PC-9 (cell line): ENCODE measurements at regions not wholly inside any gene's neighbourhood (a gene's known extent, or its start where the extent isn't known, plus 50 kb on each side); places are given as distances from the start of the nearest gene placed in this dataset.

Source experiments
- BruUV-seq: library from RNA; stranded (reverse); fragments of 400-500 nt; replicated peaks from 2 replicates; lab custom pipeline; 2021; lab: Mats Ljungman, UMichigan
- CTCF ChIA-PET: fragments of 300-600 bp; sonication (Branson Sonifier 250); formaldehyde crosslinking; loops from one replicate; lab custom pipeline; 2022; ENCODE audit warnings: antibody characterized with exemption; lab: Charles Lee
- POLR2A ChIA-PET: fragments of 300-600 bp; sonication (Branson Sonifier 250); formaldehyde crosslinking; loops from one replicate; lab custom pipeline; 2022; ENCODE audit warnings: antibody characterized with exemption; ENCODE audit not compliant: unreplicated experiment; lab: Charles Lee
- DNase-seq, 2 experiments: peaks; one replicate each; pipeline versions ENCODE4 v3.0.0 to v3.0.0-alpha.2; 2015 to 2022; ENCODE audit warnings: mixed read lengths in 1 of 2
- H2AFZ ChIP-seq: fragments of 200-600 bp; sonication (generic); 2 replicates; pipeline ENCODE4 v1.8.1; 2017; ENCODE audit warnings: antibody characterized with exemption
- H3F3A ChIP-seq: fragments of 200-600 bp; sonication (generic); 2 replicates; pipeline ENCODE4 v1.8.1; 2017; ENCODE audit warnings: antibody characterized with exemption, mild to moderate bottlenecking, low read depth; ENCODE audit not compliant: insufficient read depth
- H3K27ac ChIP-seq: fragments of 200-600 bp; sonication (generic); 2 replicates; pipeline ENCODE4 v1.6.1; 2016; ENCODE audit warnings: mixed run types
- H3K27me3 ChIP-seq: fragments of 200-600 bp; sonication (generic); 2 replicates; pipeline ENCODE4 v1.6.1; 2016; ENCODE audit warnings: low read depth, mixed run types; ENCODE audit not compliant: insufficient read depth
- H3K36me3 ChIP-seq: fragments of 200-600 bp; sonication (generic); 2 replicates; pipeline ENCODE4 v1.6.1; 2016; ENCODE audit warnings: low read depth, mixed run types
- H3K4me1 ChIP-seq: fragments of 200-600 bp; sonication (generic); replicated peaks from 2 replicates; pipeline ENCODE4 v1.6.1; 2016; ENCODE audit warnings: mixed run types; ENCODE audit not compliant: insufficient read depth
- H3K4me2 ChIP-seq: fragments of 200-600 bp; sonication (generic); 2 replicates; pipeline ENCODE4 v1.6.1; 2017; ENCODE audit warnings: mixed run types
- H3K4me3 ChIP-seq: fragments of 200-600 bp; sonication (generic); 2 replicates; pipeline ENCODE4 v1.6.1; 2016; ENCODE audit warnings: mixed run types
- H3K79me2 ChIP-seq: fragments of 200-600 bp; sonication (generic); 2 replicates; pipeline ENCODE4 v1.6.1; 2017; ENCODE audit warnings: low read depth, mixed run types
- H3K9me2 ChIP-seq: fragments of 200-600 bp; sonication (generic); 2 replicates; pipeline ENCODE4 v1.8.1; 2017; ENCODE audit warnings: mild to moderate bottlenecking; ENCODE audit not compliant: insufficient read depth
- H3K9me3 ChIP-seq: fragments of 200-600 bp; sonication (generic); 2 replicates; pipeline ENCODE4 v1.8.1; 2016; ENCODE audit warnings: low read depth; ENCODE audit not compliant: insufficient read depth
- H4K20me1 ChIP-seq: fragments of 200-600 bp; sonication (generic); 2 replicates; pipeline ENCODE4 v1.8.1; 2017; ENCODE audit not compliant: insufficient read depth
- CTCF ChIP-seq: fragments of 200-600 bp; sonication (generic); conservative IDR thresholded peaks from 2 replicates; pipeline ENCODE4 v1.6.1; 2017; ENCODE audit warnings: mixed run types, antibody characterized with exemption, mild to moderate bottlenecking, moderate library complexity
- EZH2 ChIP-seq: fragments of 200-600 bp; sonication (generic); IDR thresholded peaks from 2 replicates; pipeline ENCODE4 v1.8.0; 2017; ENCODE audit warnings: antibody characterized with exemption, low read depth
- intact Hi-C: fragments of 100-400 bp; cut with micrococcal nuclease; formaldehyde crosslinking; loops from one replicate; pipeline ENCODE4 v1.10.0; 2022; ENCODE audit not compliant: unreplicated experiment

- Histone ChIP-seq H3K4me2 (no peak overlapping the region), H4K20me1 (no peaks in the 10 kb centered on the region), H3K27ac (no peak overlapping the region), H3F3A (no peaks in the 10 kb centered on the region), H2AFZ (no peak overlapping the region), H3K36me3 (no peaks in the 10 kb centered on the region), H3K79me2 (no peaks in the 10 kb centered on the region), H3K9me2 (no peaks in the 10 kb centered on the region), H3K4me1 (no peaks in the 10 kb centered on the region), H3K9me3 (no peaks in the 10 kb centered on the region), H3K4me3 (no peak overlapping the region), H3K27me3 (no peaks in the 10 kb centered on the region; the same call in 1 of the 2 replicates)
- BruUV-seq = no TSS peak
- DNase-seq = no peak
- TF ChIP-seq EZH2 (no peak), CTCF (no peak)
- ChIA-PET POLR2A (no interaction called here), CTCF (no interaction called here)
- intact Hi-C loops = no loop called here
Observed at GRCh38 chr10:128675405-128675804, 549.2 kb upstream of the MKI67 start.

- intact Hi-C loops = no loop called here
- Histone ChIP-seq H2AFZ (no peak overlapping the region), H3K9me2 (no peaks in the 10 kb centered on the region), H3K4me2 (no peak overlapping the region), H3K4me3 (no peak overlapping the region), H3F3A (no peaks in the 10 kb centered on the region), H3K27ac (no peak overlapping the region), H3K79me2 (no peaks in the 10 kb centered on the region), H3K27me3 (peaks cover 13% of the 10 kb centered on the region), H3K9me3 (no peaks in the 10 kb centered on the region), H4K20me1 (no peaks in the 10 kb centered on the region), H3K36me3 (no peaks in the 10 kb centered on the region), H3K4me1 (no peaks in the 10 kb centered on the region)
- ChIA-PET POLR2A (no interaction called here), CTCF (no interaction called here)
- no peak for TF ChIP-seq EZH2
- TF ChIP-seq CTCF = no peak
- no peak for DNase-seq
- no TSS peak for BruUV-seq
Observed at GRCh38 chr10:128680116-128680515, 553.9 kb upstream of the MKI67 start.

- intact Hi-C loops = no loop called here
- no peak for DNase-seq
- Histone ChIP-seq H3K27ac (no peak overlapping the region), H3K36me3 (no peaks in the 10 kb centered on the region), H3K4me3 (no peak overlapping the region), H3F3A (no peaks in the 10 kb centered on the region), H3K4me1 (no peaks in the 10 kb centered on the region), H3K27me3 (peaks cover 27% of the 10 kb centered on the region), H3K4me2 (no peak overlapping the region), H3K9me3 (no peaks in the 10 kb centered on the region), H3K79me2 (no peaks in the 10 kb centered on the region), H3K9me2 (no peaks in the 10 kb centered on the region), H4K20me1 (no peaks in the 10 kb centered on the region), H2AFZ (no peak overlapping the region)
- no peak for TF ChIP-seq CTCF
- TF ChIP-seq EZH2 = no peak
- ChIA-PET POLR2A (no interaction called here), CTCF (no interaction called here)
- no TSS peak for BruUV-seq
Observed at GRCh38 chr10:128684215-128684614, 558.0 kb upstream of the MKI67 start.
